Small intestine (tissue), 7 donors: ENCODE measurements at regions not wholly inside any gene's neighbourhood (a gene's known extent, or its start where the extent isn't known, plus 50 kb on each side); places are given as distances from the start of the nearest gene placed in this dataset.

Experiments used
- DNase-seq, 2 donors: peaks; one replicate each; pipeline versions ENCODE4 v3.0.0 to v3.0.0-alpha.2; 2013
- FAIRE-seq: peaks from 2 replicates; lab custom pipeline; 2012; peaks lifted over from hg19 to GRCh38; lab: Jason Lieb, UNC
- H3K27ac ChIP-seq, 3 donors: one replicate each; pipeline ENCODE4 v1.5.1; 2013; ENCODE audit warnings: low read length in 2 of 3, mild to moderate bottlenecking in 2 of 3, control low read depth in 1 of 3, inconsistent platforms in 1 of 3, low read depth in 1 of 3, moderate library complexity in 1 of 3
- H3K27me3 ChIP-seq, 3 donors: one replicate each; pipeline ENCODE4 v1.6.1; 2013; ENCODE audit warnings: low read length in 3 of 3, inconsistent platforms in 1 of 3; ENCODE audit not compliant: control insufficient read depth in 3 of 3, insufficient read depth in 3 of 3
- H3K36me3 ChIP-seq, 3 donors: one replicate each; pipeline ENCODE4 v1.6.1; 2013; ENCODE audit warnings: low read length in 3 of 3, inconsistent platforms in 1 of 3, low read depth in 1 of 3, mild to moderate bottlenecking in 1 of 3, moderate library complexity in 1 of 3; ENCODE audit not compliant: control insufficient read depth in 3 of 3, insufficient read depth in 2 of 3
- H3K4me1 ChIP-seq, 3 donors: one replicate each; pipeline ENCODE4 v1.6.1; 2013; ENCODE audit warnings: low read length in 2 of 3, inconsistent platforms in 1 of 3, low read depth in 1 of 3, mild to moderate bottlenecking in 1 of 3, moderate library complexity in 1 of 3; ENCODE audit not compliant: control insufficient read depth in 3 of 3, insufficient read depth in 2 of 3
- H3K4me3 ChIP-seq, 3 donors: one replicate each; pipeline ENCODE4 v1.5.1; 2013; ENCODE audit warnings: low read length in 3 of 3, control low read depth in 1 of 3, inconsistent platforms in 1 of 3, low read depth in 1 of 3, mild to moderate bottlenecking in 1 of 3, moderate library complexity in 1 of 3
- H3K9me3 ChIP-seq, 2 donors: one replicate each; pipeline ENCODE4 v1.6.1; 2013; ENCODE audit warnings: low read depth in 1 of 2, low read length in 1 of 2; ENCODE audit not compliant: control insufficient read depth in 2 of 2, insufficient read depth in 1 of 2
- WGBS, 3 donors: extraction: QIAGEN DNeasy Blood & Tissue Kit; methylation state at CpG; one replicate each; pipeline ENCODE4 v1.1.7; 2013; 5-methylcytosine and 5-hydroxymethylcytosine counted together
- donor health status: healthy with polysubstance abuse.
- donor health status: control.
- donor health status: control.
- donor health status: Bipolar disorder and iron deficiency.
- donor health status: healthy.

DNA sequence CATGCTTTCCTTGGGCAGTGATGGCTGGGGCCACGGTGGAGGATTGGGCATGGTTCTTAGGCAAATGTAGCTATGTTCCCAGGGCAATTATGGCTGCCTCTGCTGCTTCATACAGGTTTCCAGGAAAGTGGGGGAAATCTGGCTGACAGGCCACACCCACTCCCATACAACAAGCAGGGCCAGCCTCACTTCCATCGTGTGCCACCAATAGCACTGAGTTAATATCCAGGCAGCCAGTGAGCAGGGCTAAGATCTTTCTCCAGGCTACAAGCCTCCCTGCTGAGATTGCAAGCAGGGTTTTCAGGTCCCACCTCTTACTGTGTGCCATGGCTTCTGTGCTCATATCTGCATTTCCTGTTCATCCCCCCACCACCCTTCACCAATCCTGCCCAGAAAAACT is 1291.9 kb downstream of the SI start:
- Histone ChIP-seq H3K4me1 (no peaks in the 10 kb centered on the region), H3K9me3 (no peaks in the 10 kb centered on the region), H3K4me3 (no peak overlapping the region), H3K27me3 (no peaks in the 10 kb centered on the region), H3K27ac (no peak overlapping the region), H3K36me3 (no peaks in the 10 kb centered on the region)
- FAIRE-seq (no peak), DNase-seq (no peak)
- WGBS, 3 donors: 23 to 66% (median 50%) methylated on average over 2 of the region's 2 CpGs

DNA sequence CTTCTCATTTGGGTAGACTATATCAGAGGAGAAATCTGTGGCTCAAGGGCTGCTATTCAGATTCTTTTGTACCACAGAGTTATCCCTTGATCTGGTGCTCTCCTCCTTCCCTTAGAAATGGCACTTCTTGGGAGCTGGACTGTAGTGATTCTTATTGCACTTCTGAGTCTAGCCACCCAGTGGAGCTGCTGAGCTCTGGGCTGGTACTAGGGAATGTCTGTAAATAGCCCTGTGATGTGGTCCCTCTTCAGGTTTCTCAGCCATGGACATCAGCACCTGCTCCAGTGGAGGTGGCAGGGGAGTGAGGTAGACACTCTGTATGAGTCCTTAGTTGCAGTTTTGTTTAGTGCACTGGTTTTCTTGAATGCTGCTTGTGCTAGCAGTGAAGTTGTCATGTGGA is 1292.6 kb downstream of the SI start:
- H3K27me3 ChIP-seq: no peaks in the 10 kb centered on the region
- H3K4me3 ChIP-seq: no peak overlapping the region
- no peaks in the 10 kb centered on the region for H3K9me3 ChIP-seq
- peak in 1 of 2 donors; percentile 3 for DNase-seq
- no peaks in the 10 kb centered on the region for H3K4me1 ChIP-seq
- no peaks in the 10 kb centered on the region for H3K36me3 ChIP-seq
- no peak for FAIRE-seq
- no peak overlapping the region for H3K27ac ChIP-seq

GRCh38 chr3:163779396-163780344 is 1298.6 kb downstream of the SI start:
- H3K27me3 ChIP-seq: no peaks in the 10 kb centered on the region
- H3K4me3 ChIP-seq: no peak overlapping the region
- H3K9me3 ChIP-seq: no peaks in the 10 kb centered on the region
- DNase-seq: peak; percentile 0 to 36
- H3K36me3 ChIP-seq: no peaks in the 10 kb centered on the region
- H3K27ac ChIP-seq: no peak overlapping the region
- WGBS, 3 donors: 20 to 56% (median 36%) methylated on average over 13 of the region's 13 CpGs
- H3K4me1 ChIP-seq: no peaks in the 10 kb centered on the region
- FAIRE-seq: no peak

DNA sequence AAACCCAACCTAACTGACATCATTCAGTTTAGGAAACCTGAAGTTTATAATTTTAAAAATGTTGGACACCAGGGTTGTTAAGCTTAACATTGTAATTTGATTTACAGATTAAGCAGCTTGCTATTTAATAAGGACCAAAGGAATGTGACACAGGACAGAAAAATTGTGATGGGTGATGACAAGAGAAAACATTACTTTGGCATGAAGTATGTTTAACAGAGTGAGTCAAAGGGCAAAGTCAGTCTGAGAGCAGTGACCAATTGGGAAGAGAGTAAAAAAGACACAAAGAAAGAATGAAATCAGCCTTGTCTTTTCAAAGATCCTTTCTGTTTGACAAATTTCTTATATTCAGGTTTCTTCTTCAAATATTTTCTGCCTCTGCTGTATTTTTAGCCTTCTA is 1301.6 kb downstream of the SI start:
- no peak overlapping the region for H3K4me3 ChIP-seq
- H3K27ac ChIP-seq: no peak overlapping the region
- DNase-seq: no peak
- no peaks in the 10 kb centered on the region for H3K36me3 ChIP-seq
- no peaks in the 10 kb centered on the region for H3K4me1 ChIP-seq
- H3K27me3 ChIP-seq: no peaks in the 10 kb centered on the region
- FAIRE-seq: no peak
- H3K9me3 ChIP-seq: no peaks in the 10 kb centered on the region

DNA sequence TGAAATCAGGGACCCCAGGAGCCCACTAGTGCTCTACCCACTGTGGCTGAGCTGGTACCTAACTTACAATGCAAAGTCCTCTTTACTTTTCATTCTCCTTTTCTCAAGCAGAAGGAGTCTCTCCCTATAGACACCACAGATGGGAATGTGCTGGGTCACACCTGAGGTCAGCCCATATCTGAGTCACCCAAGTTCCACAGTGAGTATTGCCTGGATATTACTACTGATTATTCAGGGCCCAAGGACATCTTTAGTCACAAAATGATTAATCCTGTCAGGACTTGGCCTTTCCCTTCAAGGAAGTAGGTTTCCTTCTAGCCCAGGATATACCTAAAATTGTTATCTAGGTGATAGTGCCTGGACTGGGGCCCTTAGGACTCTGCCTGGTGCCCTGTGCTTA is 1305.2 kb downstream of the SI start:
- Histone ChIP-seq H3K4me3 (no peak overlapping the region), H3K27ac (no peak overlapping the region), H3K9me3 (peaks cover 0 to 3% of the 10 kb centered on the region in 2 donors), H3K36me3 (no peaks in the 10 kb centered on the region), H3K4me1 (no peaks in the 10 kb centered on the region), H3K27me3 (no peaks in the 10 kb centered on the region)
- DNase-seq (no peak), FAIRE-seq (no peak)

- H3K9me3 ChIP-seq: peaks cover 0 to 3% of the 10 kb centered on the region in 2 donors
- H3K27me3 ChIP-seq: no peaks in the 10 kb centered on the region
- H3K36me3 ChIP-seq: no peaks in the 10 kb centered on the region
- no peaks in the 10 kb centered on the region for H3K4me1 ChIP-seq
- no peak for DNase-seq
- FAIRE-seq: no peak
- no peak overlapping the region for H3K4me3 ChIP-seq
- no peak overlapping the region for H3K27ac ChIP-seq
Measured at GRCh38 chr3:163768048-163768447, 1310.2 kb downstream of the SI start.

DNA sequence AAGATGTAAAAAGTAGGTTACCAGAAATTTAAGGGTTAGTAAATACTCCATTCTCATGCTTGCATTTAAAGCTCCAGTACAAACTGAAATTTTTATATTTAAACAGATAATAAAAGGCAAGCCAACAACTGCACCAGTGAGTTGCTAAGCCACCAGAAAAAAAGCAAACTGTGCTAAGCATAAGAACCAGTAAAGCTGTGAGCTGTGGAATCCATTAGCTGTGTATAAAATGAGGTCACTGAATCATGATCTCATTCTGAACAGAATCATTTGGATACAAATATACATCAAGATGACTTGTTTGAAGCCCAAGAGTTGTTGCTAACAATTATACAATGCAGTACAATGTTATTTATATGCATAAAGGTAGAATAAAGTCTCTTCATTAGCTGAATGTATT is 1312.2 kb downstream of the SI start:
- no peak overlapping the region for H3K4me3 ChIP-seq
- H3K36me3 ChIP-seq: no peaks in the 10 kb centered on the region
- H3K27me3 ChIP-seq: no peaks in the 10 kb centered on the region
- no peak overlapping the region for H3K27ac ChIP-seq
- peaks cover 0 to 3% of the 10 kb centered on the region in 2 donors for H3K9me3 ChIP-seq
- DNase-seq: no peak
- no peaks in the 10 kb centered on the region for H3K4me1 ChIP-seq
- FAIRE-seq: no peak

GRCh38 chr3:163753033-163753432 is 1325.3 kb downstream of the SI start:
- Histone ChIP-seq H3K27me3 (no peaks in the 10 kb centered on the region), H3K4me1 (no peaks in the 10 kb centered on the region), H3K27ac (no peak overlapping the region), H3K9me3 (peaks cover 0 to 7% of the 10 kb centered on the region in 2 donors), H3K4me3 (no peak overlapping the region), H3K36me3 (no peaks in the 10 kb centered on the region)
- no peak for DNase-seq
- no peak for FAIRE-seq
- 81 to 87% (median 86%) methylated on average over 1 of the region's 1 CpG for WGBS, 3 donors

- H3K9me3 ChIP-seq: peaks cover 0 to 6% of the 10 kb centered on the region in 2 donors
- DNase-seq (no peak), FAIRE-seq (no peak)
- no peaks in the 10 kb centered on the region for H3K27me3 ChIP-seq
- no peaks in the 10 kb centered on the region for H3K36me3 ChIP-seq
- H3K4me3 ChIP-seq: no peak overlapping the region
- no peak overlapping the region for H3K27ac ChIP-seq
- WGBS, 3 donors: 51 to 73% (median 56%) methylated on average over 2 of the region's 2 CpGs
- no peaks in the 10 kb centered on the region for H3K4me1 ChIP-seq
Measured at GRCh38 chr3:163745204-163745603, 1333.1 kb downstream of the SI start.
